H1 (cell line): ENCODE measurements at regions not wholly inside any gene's neighbourhood (a gene's known extent, or its start where the extent isn't known, plus 50 kb on each side); places are given as distances from the start of the nearest gene placed in this dataset.
A peak's percentile ranks its signal among the peaks of the same experiment; 100 is the strongest.

Source experiments
- CTCF ChIA-PET: fragments of 300-600 bp; sonication (Branson Sonifier 250); formaldehyde crosslinking; loops from one replicate; lab custom pipeline; 2021; ENCODE audit not compliant: partially characterized antibody; lab: Charles Lee
- POLR2A ChIA-PET: fragments of 300-600 bp; sonication (Branson Sonifier 250); formaldehyde crosslinking; loops from one replicate; lab custom pipeline; 2021; ENCODE audit warnings: inconsistent platforms; ENCODE audit not compliant: partially characterized antibody; lab: Charles Lee
- DNase-seq, 2 experiments: peaks; one replicate each; pipeline versions ENCODE4 v3.0.0 to v3.0.0-alpha.2; 2010 to 2022; ENCODE audit warnings: low spot score in 2 of 2, low read depth in 1 of 2, mixed read lengths in 1 of 2
- FAIRE-seq: peaks from 2 replicates; lab custom pipeline; 2011; peaks lifted over from hg19 to GRCh38; lab: Jason Lieb, UNC
- H2AFZ ChIP-seq: 2 replicates; pipeline ENCODE4 v1.8.1; 2012; ENCODE audit warnings: low read length, inconsistent platforms
- H2AK5ac ChIP-seq: 2 replicates; pipeline ENCODE4 v1.6.1; 2013; ENCODE audit warnings: low read depth, low read length
- H2BK120ac ChIP-seq: replicated peaks from 2 replicates; pipeline ENCODE3; 2013; ENCODE audit warnings: low read depth, low read length, inconsistent platforms
- H2BK12ac ChIP-seq: 2 replicates; pipeline ENCODE4 v1.6.1; 2013; ENCODE audit warnings: low read depth, low read length
- H2BK15ac ChIP-seq: 2 replicates; pipeline ENCODE4 v1.6.1; 2013; ENCODE audit warnings: low read length
- H2BK20ac ChIP-seq: 2 replicates; pipeline ENCODE4 v1.6.1; 2013; ENCODE audit warnings: low read length
- H2BK5ac ChIP-seq: 2 replicates; pipeline ENCODE4 v1.6.1; 2013; ENCODE audit warnings: low read depth, low read length
- H3K14ac ChIP-seq: 2 replicates; pipeline ENCODE4 v1.6.1; 2013; ENCODE audit warnings: inconsistent platforms; ENCODE audit not compliant: insufficient read length
- H3K18ac ChIP-seq: 2 replicates; pipeline ENCODE4 v1.6.1; 2013; ENCODE audit warnings: low read length; ENCODE audit errors: extremely low read depth
- H3K23ac ChIP-seq: 2 replicates; pipeline ENCODE4 v1.6.1; 2013; ENCODE audit warnings: inconsistent platforms; ENCODE audit not compliant: insufficient read length
- H3K23me2 ChIP-seq: 2 replicates; pipeline ENCODE4 v1.6.1; 2013; ENCODE audit warnings: low read depth, low read length
- H3K27ac ChIP-seq: 2 replicates; pipeline ENCODE4 v1.6.1; 2011; ENCODE audit warnings: low read depth, low read length, inconsistent platforms
- H3K27me3 ChIP-seq, 4 experiments: replicated peaks in 1 of 4; 1 replicate in 1 of 4; 2 replicates in 3 of 4; pipeline versions ENCODE4 v1.6.1 to v1.8.1; 2011 to 2013; ENCODE audit warnings: low read length in 3 of 4, mild to moderate bottlenecking in 3 of 4, inconsistent platforms in 2 of 4, mixed read lengths in 2 of 4, moderate library complexity in 1 of 4; ENCODE audit not compliant: control insufficient read depth in 3 of 4, insufficient read depth in 3 of 4; ENCODE audit errors: extremely low read depth in 1 of 4
- H3K36me3 ChIP-seq, 4 experiments: 2 replicates each; pipeline versions ENCODE4 v1.6.1 to v1.8.1; 2011 to 2013; ENCODE audit warnings: mild to moderate bottlenecking in 4 of 4, low read length in 3 of 4, moderate library complexity in 2 of 4, control low read depth in 1 of 4, inconsistent platforms in 1 of 4; ENCODE audit not compliant: insufficient read depth in 4 of 4, control insufficient read depth in 2 of 4
- H3K4ac ChIP-seq: replicated peaks from 2 replicates; pipeline ENCODE3; 2013; ENCODE audit warnings: low read length, low read depth, mixed read lengths, inconsistent platforms; ENCODE audit not compliant: insufficient read length
- H3K4me1 ChIP-seq, 4 experiments: replicated peaks in 1 of 4; 1 replicate in 1 of 4; 2 replicates in 3 of 4; pipeline versions ENCODE4 v1.6.1 to v1.8.1; 2011 to 2013; ENCODE audit warnings: low read length in 3 of 4, inconsistent platforms in 2 of 4, mixed read lengths in 1 of 4; ENCODE audit not compliant: insufficient read depth in 4 of 4, control insufficient read depth in 3 of 4
- H3K4me2 ChIP-seq, 2 experiments: 2 replicates each; pipeline versions ENCODE4 v1.6.1 to v1.8.1; 2011 to 2013; ENCODE audit warnings: low read depth in 2 of 2, low read length in 2 of 2, control low read depth in 1 of 2, inconsistent platforms in 1 of 2, mild to moderate bottlenecking in 1 of 2; ENCODE audit not compliant: insufficient read depth in 1 of 2
- H3K4me3 ChIP-seq, 4 experiments: fragments of 200-600, 300-600 bp in 1 of 4; sonication (generic), shearing (Covaris generic), sonication (Bioruptor Twin) in 1 of 4; 2 replicates each; pipeline versions ENCODE4 v1.5.1 to v1.8.1; 2011 to 2016; ENCODE audit warnings: low read length in 4 of 4, low read depth in 3 of 4, control low read depth in 2 of 4, inconsistent platforms in 2 of 4, mild to moderate bottlenecking in 2 of 4, mixed read lengths in 1 of 4, moderate library complexity in 1 of 4; ENCODE audit not compliant: insufficient read depth in 2 of 4; ENCODE audit errors: extremely low read depth in 1 of 4
- H3K56ac ChIP-seq: replicated peaks from 2 replicates; pipeline ENCODE3; 2013; ENCODE audit warnings: low read depth, mild to moderate bottlenecking, mixed read lengths, low read length, inconsistent platforms; ENCODE audit not compliant: insufficient read length
- H3K79me1 ChIP-seq: 2 replicates; pipeline ENCODE4 v1.6.1; 2013; ENCODE audit warnings: low read depth, low read length, control low read depth
- H3K79me2 ChIP-seq, 2 experiments: 2 replicates each; pipeline versions ENCODE4 v1.6.1 to v1.8.1; 2012 to 2013; ENCODE audit warnings: low read length in 2 of 2, mild to moderate bottlenecking in 2 of 2, inconsistent platforms in 1 of 2; ENCODE audit not compliant: insufficient read depth in 2 of 2, control insufficient read depth in 1 of 2
- H3K9ac ChIP-seq, 4 experiments: replicated peaks in 1 of 4; 1 replicate in 1 of 4; 2 replicates in 3 of 4; pipeline versions ENCODE4 v1.6.1 to v1.8.1; 2011 to 2013; ENCODE audit warnings: low read depth in 3 of 4, low read length in 3 of 4, control low read depth in 2 of 4, mild to moderate bottlenecking in 2 of 4, moderate library complexity in 2 of 4, inconsistent platforms in 1 of 4; ENCODE audit errors: extremely low read depth in 1 of 4
- H3K9me3 ChIP-seq, 2 experiments: 2 replicates each; pipeline versions ENCODE4 v1.6.1 to v1.8.1; 2012 to 2013; ENCODE audit warnings: mild to moderate bottlenecking in 2 of 2, moderate library complexity in 2 of 2, control low read depth in 1 of 2, inconsistent platforms in 1 of 2, low read depth in 1 of 2, low read length in 1 of 2, mixed read lengths in 1 of 2; ENCODE audit not compliant: insufficient read depth in 2 of 2
- H4K20me1 ChIP-seq, 2 experiments: replicated peaks in 1 of 2; 2 replicates each; pipeline versions ENCODE3 to v1.8.1; 2011 to 2013; ENCODE audit warnings: inconsistent platforms in 2 of 2, low read length in 2 of 2, mild to moderate bottlenecking in 1 of 2; ENCODE audit not compliant: insufficient read depth in 2 of 2, control insufficient read depth in 1 of 2
- H4K5ac ChIP-seq: 2 replicates; pipeline ENCODE4 v1.6.1; 2013; ENCODE audit warnings: low read length, low read depth, mixed read lengths, inconsistent platforms; ENCODE audit not compliant: insufficient read length
- H4K8ac ChIP-seq: 2 replicates; pipeline ENCODE4 v1.8.0; 2013; ENCODE audit warnings: mild to moderate bottlenecking, moderate library complexity, low read length, inconsistent platforms; ENCODE audit not compliant: insufficient read depth; ENCODE audit errors: extremely low read depth
- H4K91ac ChIP-seq: replicated peaks from 2 replicates; pipeline ENCODE3; 2013; ENCODE audit warnings: low read length, mixed read lengths, inconsistent platforms; ENCODE audit not compliant: insufficient read length
- GABPA ChIP-seq: IDR thresholded peaks from 2 replicates; pipeline ENCODE4 v1.6.1; 2011; ENCODE audit warnings: mild to moderate bottlenecking, low read length, moderate library complexity, borderline replicate concordance; ENCODE audit not compliant: insufficient read depth
- WGBS, 2 experiments: shearing (Covaris generic) in 1 of 2; methylation state at CpG; one replicate each; pipeline versions ENCODE4 v1.1.6 to v1.1.7; 2013 to 2015; ENCODE audit warnings: low lambda C conversion rate in 2 of 2, mixed read lengths in 2 of 2, inconsistent platforms in 1 of 2, low coverage in 1 of 2, missing lambda C conversion rate in 1 of 2; ENCODE audit not compliant: insufficient replicate concordance in 2 of 2, insufficient coverage in 1 of 2, insufficient read length in 1 of 2; ENCODE audit errors: extremely low coverage in 1 of 2, missing lambda C conversion rate in 1 of 2; 5-methylcytosine and 5-hydroxymethylcytosine counted together

GRCh38 chr3:127438951-127439350 lies 151.1 kb upstream of the PRR20G start:
- Histone ChIP-seq H3K27me3 (no peaks in the 10 kb centered on the region), H3K36me3 (no peaks in the 10 kb centered on the region), H3K4me3 (no peak overlapping the region), H4K91ac (no peak overlapping the region), H4K20me1 (no peaks in the 10 kb centered on the region), H3K23ac (no peak overlapping the region), H2AFZ (no peak overlapping the region), H2BK15ac (no peak overlapping the region), H3K56ac (no peak overlapping the region), H2AK5ac (no peak overlapping the region), H3K9me3 (no peaks in the 10 kb centered on the region), H3K9ac (no peak overlapping the region), H3K79me2 (no peaks in the 10 kb centered on the region), H2BK20ac (no peak overlapping the region), H3K4me1 (no peaks in the 10 kb centered on the region), H3K27ac (no peak overlapping the region), H3K79me1 (no peaks in the 10 kb centered on the region), H4K8ac (no peak overlapping the region), H4K5ac (no peak overlapping the region), H2BK5ac (no peak overlapping the region), H2BK12ac (no peak overlapping the region), H3K4me2 (no peak overlapping the region), H3K4ac (no peak overlapping the region), H3K23me2 (0 out of 2 replicates have a peak, but pooled peaks cover 1% of the 10 kb centered on the region), H3K18ac (no peak overlapping the region), H2BK120ac (no peak overlapping the region), H3K14ac (no peak overlapping the region)
- CTCF ChIA-PET: interaction anchor here (0.6 to 1.7 kb wide), 5 partner anchors 9 to 180 kb away, joined by 3 to 6 read pairs (median 3); no protein-coding TSS in a partner anchor
- TF ChIP-seq GABPA: no peak
- POLR2A ChIA-PET: no interaction called here
- FAIRE-seq (no peak), DNase-seq (peak in 1 of 2 experiments; percentile 20)
- 83% methylated on average over 3 of the region's 3 CpGs; no CpG with 5 or more reads in 1 of the 2 experiments for WGBS, 2 experiments
